Esophagus squamous epithelium (tissue), 5 donors: ENCODE measurements at regions not wholly inside any gene's neighbourhood (a gene's known extent, or its start where the extent isn't known, plus 50 kb on each side); places are given as distances from the start of the nearest gene placed in this dataset.

Experiments used
- DNase-seq: peaks from one replicate; lab custom pipeline; 2025; lab: John Stamatoyannopoulos, UW
- H3K27ac ChIP-seq, 4 donors: fragments of 200-600 bp; sonication (generic); one replicate each; pipeline ENCODE4 v1.5.1; 2016 to 2019; ENCODE audit warnings: mild to moderate bottlenecking in 1 of 4
- H3K27me3 ChIP-seq, 4 donors: fragments of 200-600 bp; sonication (generic); 1 replicate in 3 of 4; 2 replicates in 1 of 4; pipeline versions ENCODE4 v1.5.1 to v1.6.0; 2017 to 2021; ENCODE audit warnings: antibody characterized with exemption in 1 of 4
- H3K36me3 ChIP-seq, 3 donors: fragments of 200-600 bp; sonication (generic); one replicate each; pipeline ENCODE4 v1.5.1; 2016 to 2019
- H3K4me1 ChIP-seq, 3 donors: fragments of 200-600 bp; sonication (generic); one replicate each; pipeline ENCODE4 v1.5.1; 2017 to 2019
- H3K4me3 ChIP-seq, 4 donors: fragments of 200-600 bp; sonication (generic); 1 replicate in 3 of 4; 2 replicates in 1 of 4; pipeline ENCODE4 v1.5.1; 2016 to 2019; ENCODE audit warnings: mild to moderate bottlenecking in 2 of 4, moderate library complexity in 1 of 4
- H3K9me3 ChIP-seq, 3 donors: fragments of 200-600 bp; sonication (generic); one replicate each; pipeline ENCODE4 v1.5.1; 2016 to 2019
- CTCF ChIP-seq, 6 experiments: fragments of 450-650 bp in 4 of 6; fragments of 200-600 bp in 2 of 6; sonication (generic) in 2 of 6; IDR thresholded peaks; one replicate each; pipeline ENCODE4 v1.5.1; 2016 to 2019; ENCODE audit warnings: antibody characterized with exemption in 6 of 6, mild to moderate bottlenecking in 4 of 6, moderate library complexity in 4 of 6
- POLR2A ChIP-seq, 4 donors: fragments of 450-650 bp; IDR thresholded peaks; one replicate each; pipeline ENCODE4 v1.6.1; 2017; ENCODE audit warnings: antibody characterized with exemption in 4 of 4, mild to moderate bottlenecking in 4 of 4, moderate library complexity in 3 of 4
- WGBS, 2 donors: methylation state at CpG; one replicate each; pipeline ENCODE4 v1.1.5; 2018; 5-methylcytosine and 5-hydroxymethylcytosine counted together
- intact Hi-C: fragments of 100-400 bp; cut with DNase I; formaldehyde crosslinking; loops from one replicate; pipeline ENCODE4 v1.15.0; 2022
- donor health status: DM: yes; HTN: yes; CAD: no.

- Histone ChIP-seq H3K4me1 (no peaks in the 10 kb centered on the region), H3K27ac (no peak overlapping the region), H3K4me3 (no peak overlapping the region), H3K27me3 (no peaks in the 10 kb centered on the region), H3K9me3 (no peaks in the 10 kb centered on the region), H3K36me3 (no peaks in the 10 kb centered on the region)
- DNase-seq, result no peak
- WGBS, 2 donors, result 75 to 81% methylated on average over 4 of the region's 4 CpGs
- intact Hi-C loops, result no loop called here
- TF ChIP-seq POLR2A (IDR thresholded peaks at IDR 0.05) (no peak), CTCF (IDR thresholded peaks at IDR 0.05) (no peak)
Observed at GRCh38 chr21:15645830-15646229, 84.0 kb upstream of the USP25 start.

GRCh38 chr21:15650735-15651134 is 79.0 kb upstream of the USP25 start:
- Histone ChIP-seq H3K27ac (no peak overlapping the region), H3K27me3 (no peaks in the 10 kb centered on the region), H3K36me3 (no peaks in the 10 kb centered on the region), H3K4me1 (no peaks in the 10 kb centered on the region), H3K4me3 (no peak overlapping the region), H3K9me3 (no peaks in the 10 kb centered on the region)
- TF ChIP-seq CTCF (IDR thresholded peaks at IDR 0.05) (no peak), POLR2A (IDR thresholded peaks at IDR 0.05) (no peak)
- WGBS, 2 donors, result 76 to 82% methylated on average over 3 of the region's 3 CpGs
- intact Hi-C loops, result no loop called here
- no peak for DNase-seq

- Histone ChIP-seq H3K27ac (no peak overlapping the region), H3K9me3 (no peaks in the 10 kb centered on the region), H3K4me3 (no peak overlapping the region), H3K36me3 (no peaks in the 10 kb centered on the region), H3K27me3 (no peaks in the 10 kb centered on the region), H3K4me1 (no peaks in the 10 kb centered on the region)
- DNase-seq, result no peak
- TF ChIP-seq POLR2A (IDR thresholded peaks at IDR 0.05), result no peak
- intact Hi-C loops, result no loop called here
- WGBS, 2 donors, result 48 to 83% methylated on average over 3 of the region's 3 CpGs
Observed at GRCh38 chr21:15651172-15651571, 78.6 kb upstream of the USP25 start.

GRCh38 chr21:15653710-15654109 is 76.1 kb upstream of the USP25 start:
- no peaks in the 10 kb centered on the region for H3K27me3 ChIP-seq
- 31 to 39% methylated on average over 2 of the region's 2 CpGs for whole genome bisulfite sequencing, 2 donors
- H3K9me3 ChIP-seq, result no peaks in the 10 kb centered on the region
- no peak overlapping the region for H3K4me3 ChIP-seq
- intact Hi-C loops, result no loop called here
- no peak overlapping the region for H3K27ac ChIP-seq
- TF ChIP-seq POLR2A (IDR thresholded peaks at IDR 0.05) (no peak), CTCF (IDR thresholded peaks at IDR 0.05) (no peak)
- H3K4me1 ChIP-seq, result no peaks in the 10 kb centered on the region
- no peak for DNase-seq
- no peaks in the 10 kb centered on the region for H3K36me3 ChIP-seq

- Histone ChIP-seq H3K27me3 (no peaks in the 10 kb centered on the region), H3K9me3 (no peaks in the 10 kb centered on the region), H3K4me3 (no peak overlapping the region), H3K4me1 (no peaks in the 10 kb centered on the region), H3K36me3 (no peaks in the 10 kb centered on the region), H3K27ac (no peak overlapping the region)
- 89 to 95% methylated on average over 6 of the region's 6 CpGs for WGBS, 2 donors
- TF ChIP-seq POLR2A (IDR thresholded peaks at IDR 0.05) (no peak), CTCF (IDR thresholded peaks at IDR 0.05) (no peak)
- DNase-seq, result no peak
- intact Hi-C loops, result no loop called here
Observed at GRCh38 chr21:15654171-15654570, 75.6 kb upstream of the USP25 start.
